HG03442 (cell line): ENCODE measurements at regions not wholly inside any gene's neighbourhood (a gene's known extent, or its start where the extent isn't known, plus 50 kb on each side); places are given as distances from the start of the nearest gene placed in this dataset.
"Not testable (repeated sequence)": the region's sequence is repeated elsewhere in the genome, so short reads cannot be mapped to it uniquely, and the experiment has no call there.

ENCODE experiments used
- ATAC-seq: cut with Tn5 transposase; IDR thresholded peaks from one replicate; pipeline ENCODE4 v1.9.1; 2021; ENCODE audit warnings: mild to moderate bottlenecking, moderate library complexity; ENCODE audit not compliant: unreplicated experiment

DNA sequence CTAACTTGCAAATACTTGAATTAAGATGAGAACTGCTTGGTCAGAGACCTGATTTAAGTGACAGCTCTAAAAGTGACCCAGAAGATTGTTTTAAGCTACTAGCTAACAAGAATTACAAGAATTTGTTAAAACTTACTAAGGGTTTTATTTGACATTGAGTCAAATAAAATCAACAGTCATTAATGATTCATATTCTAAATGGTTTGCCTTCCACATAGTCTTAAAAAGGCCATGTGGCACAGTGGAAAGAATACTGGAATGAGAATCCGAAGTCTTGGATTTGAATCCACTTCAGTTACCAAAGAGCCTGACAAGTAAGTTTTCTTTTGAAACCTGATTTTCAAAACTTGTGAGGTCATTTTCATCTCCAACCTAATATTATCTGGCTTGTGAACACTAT, 489.3 kb downstream of the ADCYAP1 start:
- no peak for ATAC-seq

DNA sequence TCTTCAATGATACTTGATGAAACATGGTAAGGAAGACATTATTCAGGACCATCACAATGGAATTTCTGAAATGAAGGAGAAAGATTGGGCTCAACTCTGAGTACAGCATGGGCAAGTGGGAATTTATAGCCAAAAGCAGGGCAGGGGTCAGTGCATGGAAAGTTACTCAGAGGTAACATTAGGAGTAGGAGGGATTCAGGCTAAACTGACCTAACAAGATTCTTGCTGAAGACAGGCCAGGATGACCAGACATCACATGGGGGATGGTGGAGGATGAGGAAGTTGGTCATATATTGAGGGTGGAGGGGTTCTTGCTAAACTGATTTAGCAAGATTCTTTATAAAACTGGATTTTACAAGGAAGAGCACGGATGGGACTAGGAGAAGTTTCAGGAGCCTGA, 489.8 kb downstream of the ADCYAP1 start:
- ATAC-seq = no peak

DNA sequence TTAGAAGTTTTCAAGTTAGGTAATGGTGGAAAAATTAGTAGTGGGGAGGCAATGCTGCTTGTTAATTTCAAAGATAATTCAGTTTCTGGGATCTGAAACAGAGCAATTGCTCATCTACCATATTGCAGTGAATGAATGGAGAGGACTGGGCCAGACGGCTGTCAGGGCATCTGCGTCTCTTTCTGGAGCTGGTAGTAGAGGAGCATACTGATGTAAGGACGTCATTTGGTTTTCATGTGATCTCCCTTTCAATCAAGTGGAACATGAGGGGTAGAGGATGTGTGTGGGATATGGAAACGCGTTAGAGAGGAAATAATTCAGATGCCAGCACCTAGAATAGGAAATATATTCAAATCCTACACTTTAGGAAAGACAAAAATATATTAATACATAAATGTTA, 490.3 kb downstream of the ADCYAP1 start:
- no peak for ATAC-seq

DNA sequence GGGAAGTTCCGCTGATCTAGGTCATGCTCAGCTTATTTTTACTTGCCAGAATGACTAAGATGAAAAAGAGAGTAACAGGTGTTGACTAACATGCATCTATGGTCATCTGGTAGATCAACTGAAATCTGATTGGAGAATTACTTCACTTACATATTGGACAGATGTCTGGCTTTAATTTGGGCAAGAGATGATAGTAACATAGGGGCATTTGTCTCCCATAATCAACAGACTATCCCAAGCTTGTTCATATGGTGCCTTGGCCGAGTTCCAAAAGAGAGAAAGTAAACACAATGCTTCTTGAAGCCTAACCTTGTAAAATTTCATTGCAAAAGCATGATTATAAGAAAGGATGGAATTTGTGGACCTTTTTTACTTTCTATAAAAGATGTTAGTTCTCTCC, 503.7 kb downstream of the ADCYAP1 start:
- no peak for ATAC-seq

DNA sequence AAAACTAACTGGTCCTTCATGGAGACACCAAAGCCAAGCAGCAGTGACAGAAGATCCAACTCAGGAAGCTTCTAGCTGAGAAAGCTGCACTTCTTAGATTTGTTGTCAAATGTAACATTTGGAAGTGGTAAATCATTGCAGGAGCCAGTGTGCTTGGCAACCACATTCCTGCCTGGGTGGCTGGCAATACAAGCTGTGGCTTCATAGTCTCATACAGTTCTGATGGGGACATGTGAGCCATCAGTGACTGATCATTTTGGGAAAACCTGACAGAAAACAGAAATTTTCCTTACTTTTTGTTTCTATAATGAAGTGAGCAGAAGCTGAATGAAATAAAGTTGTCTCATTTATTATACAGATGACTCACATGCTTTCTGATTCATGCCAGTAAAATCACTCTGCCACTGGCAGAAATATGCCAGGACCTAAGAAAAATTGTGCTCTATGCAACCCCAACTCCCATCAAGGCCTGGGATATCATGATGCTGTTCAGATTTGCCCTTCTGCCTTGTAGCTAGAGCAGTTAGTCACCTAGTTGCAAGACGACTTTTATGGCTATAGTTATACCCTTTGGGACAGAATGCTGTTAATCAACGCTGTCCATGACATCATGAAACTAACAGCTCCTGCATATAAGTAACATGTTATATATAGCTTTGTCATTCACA, 508.1 kb downstream of the ADCYAP1 start:
- ATAC-seq = no peak

DNA sequence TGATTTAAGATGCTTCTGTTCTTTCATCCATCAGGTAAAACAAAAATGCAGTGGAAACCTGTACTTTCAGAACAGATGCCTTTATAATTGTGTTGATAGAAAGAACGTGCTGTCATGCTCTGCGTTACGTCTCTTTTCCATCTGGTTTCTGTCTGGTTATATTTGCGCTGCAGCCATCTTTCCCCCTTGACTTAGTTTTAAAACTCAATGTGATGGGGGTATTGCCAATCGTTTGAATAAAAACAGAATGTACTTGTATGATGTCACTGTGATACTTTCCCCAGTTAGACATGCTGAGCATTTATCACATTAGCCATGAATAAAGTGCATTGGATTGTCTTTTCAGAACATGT, 508.6 kb downstream of the ADCYAP1 start:
- ATAC-seq = no peak

DNA sequence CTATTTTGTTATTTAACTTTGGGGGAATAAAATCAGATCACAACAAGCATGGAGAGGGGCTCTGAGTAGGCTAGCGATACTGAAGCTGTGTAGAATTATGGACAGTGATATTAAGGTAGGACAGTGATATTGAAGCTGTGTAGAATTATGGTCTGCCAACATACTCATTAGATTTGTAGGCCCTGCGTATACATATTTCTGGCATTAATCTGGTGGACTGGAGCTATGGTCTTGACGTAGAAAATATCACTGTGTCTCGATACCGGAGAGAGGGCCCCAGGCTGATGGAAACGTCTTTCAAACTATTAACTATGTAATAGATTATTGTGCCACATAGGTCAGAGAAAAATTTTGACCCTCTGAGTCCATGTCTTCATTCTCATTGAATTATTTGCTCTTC, 511.4 kb downstream of the ADCYAP1 start:
- no peak for ATAC-seq

- no peak for ATAC-seq
Observed at GRCh38 chr18:1421502-1421901, 516.8 kb downstream of the ADCYAP1 start.

DNA sequence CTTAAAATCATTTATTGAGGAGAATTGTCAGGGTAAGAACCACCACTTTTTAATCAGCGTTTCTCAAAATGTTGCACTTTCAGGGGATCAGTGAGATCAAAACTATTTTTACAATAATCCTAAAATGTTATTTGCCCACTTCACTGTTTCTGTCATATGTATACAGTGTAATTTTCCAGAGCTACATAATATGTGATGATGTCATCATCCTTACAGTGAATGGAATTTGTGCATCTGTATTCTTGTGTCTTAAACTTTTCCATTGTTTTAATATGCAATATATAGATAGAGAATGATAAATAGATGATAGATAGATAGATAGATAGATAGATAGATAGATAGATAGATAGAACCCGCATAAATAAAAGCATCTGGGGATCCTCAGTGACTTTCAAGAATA, 518.0 kb downstream of the ADCYAP1 start:
- no peak for ATAC-seq

DNA sequence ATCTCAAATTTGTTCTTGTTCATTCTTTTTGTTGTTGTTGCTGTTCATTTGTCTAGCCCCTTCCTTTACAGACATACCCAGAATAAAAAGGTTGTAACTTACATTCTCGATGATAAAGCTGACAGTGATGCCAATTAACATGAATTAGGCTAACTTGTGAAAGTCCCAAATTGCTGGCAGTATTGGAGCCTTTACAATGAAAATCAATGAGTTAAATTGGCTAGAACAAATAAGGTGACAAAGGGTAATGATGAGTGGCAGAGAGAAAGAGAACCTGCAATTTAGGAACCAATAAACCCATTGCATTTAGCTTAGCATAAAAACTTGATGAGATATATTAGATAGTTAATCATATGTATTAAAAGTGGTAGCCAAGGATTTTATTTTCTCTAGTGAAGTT, 521.0 kb downstream of the ADCYAP1 start:
- no peak for ATAC-seq

DNA sequence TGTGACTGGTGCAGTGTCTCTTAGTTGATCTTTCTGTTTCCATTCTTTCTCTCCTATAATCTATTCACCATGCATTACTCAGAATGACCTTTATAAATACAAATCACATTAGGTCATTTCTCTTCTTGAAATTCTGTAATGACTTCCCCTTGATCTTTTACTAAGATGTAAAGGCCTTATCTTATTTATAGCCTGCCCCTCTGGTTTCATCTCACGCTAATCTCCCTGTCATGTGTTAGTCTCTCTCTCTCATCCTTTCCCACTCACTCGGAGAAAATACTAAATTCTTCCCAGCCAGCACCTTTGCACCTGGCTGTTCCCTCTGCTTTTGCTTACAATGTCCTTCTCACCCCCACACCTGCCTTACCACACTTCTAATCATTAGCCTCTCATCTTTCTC, 530.8 kb downstream of the ADCYAP1 start:
- ATAC-seq = no peak

- no peak for ATAC-seq
Observed at GRCh38 chr18:1436199-1436598, 531.5 kb downstream of the ADCYAP1 start.

GRCh38 chr18:1438458-1438910, 533.8 kb downstream of the ADCYAP1 start:
- ATAC-seq = no peak

DNA sequence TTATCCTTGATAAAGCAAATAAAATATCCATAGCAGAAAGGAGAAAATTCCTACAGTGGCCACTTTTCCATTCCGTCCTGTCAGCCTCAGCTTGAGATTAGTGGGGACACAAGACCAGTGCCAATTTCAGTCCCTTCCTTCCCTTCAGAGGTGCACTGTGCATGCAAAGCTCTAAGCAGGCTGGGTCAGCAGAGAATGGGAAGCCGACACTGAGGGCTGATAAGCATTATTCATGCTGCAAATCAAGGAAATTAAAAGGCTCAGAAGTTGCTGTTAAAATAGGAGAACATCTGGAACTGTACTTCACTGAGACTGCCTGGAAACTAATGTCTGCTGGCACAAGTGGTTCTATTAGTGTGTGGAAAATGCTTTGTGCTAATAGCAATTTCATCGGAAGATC, 534.3 kb downstream of the ADCYAP1 start:
- ATAC-seq = no peak

DNA sequence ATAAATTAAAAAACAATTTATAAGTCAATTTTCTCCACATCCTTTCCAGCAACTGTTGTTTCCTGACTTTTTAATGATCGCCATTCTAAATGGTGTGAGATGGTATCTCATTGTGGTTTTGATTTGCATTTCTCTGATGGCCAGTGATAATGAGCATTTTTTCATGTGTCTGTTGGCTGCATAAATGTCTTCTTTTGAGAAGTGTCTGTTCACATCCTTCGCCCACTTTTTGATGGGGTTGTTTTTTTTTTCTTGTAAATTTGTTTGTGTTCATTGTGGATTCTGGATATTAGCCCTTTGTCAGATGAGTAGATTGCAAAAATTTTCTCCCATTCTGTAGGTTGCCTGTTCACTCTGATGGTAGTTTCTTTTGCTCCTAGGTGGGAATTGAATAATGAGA, 539.4 kb downstream of the ADCYAP1 start:
- ATAC-seq = not testable (repeated sequence)

DNA sequence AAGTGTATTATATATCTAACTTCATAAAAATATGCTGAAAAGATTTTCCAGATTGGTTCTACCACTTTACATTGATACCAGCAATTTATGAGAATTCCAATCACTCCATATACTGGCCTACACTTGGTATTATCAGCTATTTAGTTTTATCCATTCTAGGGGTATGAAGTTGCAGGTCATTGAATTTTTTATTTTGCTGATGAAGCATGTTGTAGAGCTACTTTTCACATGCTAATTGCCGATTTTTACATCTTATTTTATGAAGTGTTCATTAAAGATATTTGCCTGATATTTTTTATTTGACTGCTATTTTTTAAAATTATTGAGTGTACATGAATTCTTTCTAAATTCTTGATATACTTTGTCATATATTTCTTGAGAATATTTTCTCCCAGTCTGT, 542.1 kb downstream of the ADCYAP1 start:
- no peak for ATAC-seq

DNA sequence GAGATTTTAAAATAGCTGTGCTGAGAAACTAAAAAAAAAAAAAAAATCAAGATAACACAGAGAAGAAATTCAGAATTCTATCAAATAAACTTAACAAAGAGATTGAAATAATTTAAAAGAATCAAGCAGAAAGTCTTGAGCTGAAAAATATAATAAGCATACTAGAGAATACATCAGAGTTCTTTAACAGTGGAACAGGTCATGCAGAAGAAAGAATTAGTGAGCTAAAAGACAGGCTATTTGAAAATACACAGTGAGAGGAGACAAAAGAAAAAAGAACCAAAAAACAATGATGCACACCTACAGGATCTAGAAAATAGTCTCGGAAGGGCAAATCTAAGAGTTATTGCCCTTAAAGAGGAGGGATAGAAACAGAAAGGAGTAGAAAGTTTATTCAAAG, 548.1 kb downstream of the ADCYAP1 start:
- ATAC-seq = no peak

DNA sequence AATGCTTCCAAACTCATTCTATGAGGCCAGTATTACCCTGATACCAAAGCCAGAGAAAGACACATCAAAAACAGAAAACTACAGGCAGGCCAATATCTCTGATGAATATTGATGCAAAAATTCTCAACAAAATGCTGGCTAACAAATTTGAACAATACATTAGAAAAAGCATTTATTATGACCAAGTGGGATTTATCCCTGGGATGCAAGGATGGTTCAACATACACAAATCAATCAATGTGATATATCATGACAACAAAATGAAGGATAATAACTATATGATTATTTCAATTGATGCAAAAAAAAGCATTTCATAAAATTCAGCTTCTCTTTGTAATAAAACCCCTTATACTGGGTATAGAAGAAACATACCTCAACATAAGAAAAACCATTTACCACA, 550.9 kb downstream of the ADCYAP1 start:
- ATAC-seq = no peak

- no peak for ATAC-seq
Observed at GRCh38 chr18:1458547-1458946, 553.9 kb downstream of the ADCYAP1 start.

DNA sequence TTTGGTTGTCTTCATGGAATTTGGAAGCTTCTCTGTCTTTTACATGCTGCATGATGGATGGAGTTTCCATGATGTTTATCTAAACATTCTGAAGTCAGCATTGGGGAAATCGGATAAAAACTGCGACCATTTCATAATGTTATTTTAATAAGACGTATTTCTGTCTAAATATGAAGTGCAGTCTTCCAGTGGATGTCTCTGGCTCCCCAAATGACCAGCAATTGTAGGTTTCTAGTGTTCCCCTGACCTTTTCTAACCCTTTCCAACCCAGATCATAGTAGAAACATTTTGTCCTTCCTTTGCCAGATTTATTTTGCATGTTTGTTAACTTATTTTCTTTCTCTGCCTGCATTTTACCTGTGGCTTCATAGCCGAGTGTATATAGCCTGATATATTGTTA, 559.3 kb downstream of the ADCYAP1 start:
- no peak for ATAC-seq

GRCh38 chr18:1464444-1465217, 560.0 kb downstream of the ADCYAP1 start:
- ATAC-seq = no peak

DNA sequence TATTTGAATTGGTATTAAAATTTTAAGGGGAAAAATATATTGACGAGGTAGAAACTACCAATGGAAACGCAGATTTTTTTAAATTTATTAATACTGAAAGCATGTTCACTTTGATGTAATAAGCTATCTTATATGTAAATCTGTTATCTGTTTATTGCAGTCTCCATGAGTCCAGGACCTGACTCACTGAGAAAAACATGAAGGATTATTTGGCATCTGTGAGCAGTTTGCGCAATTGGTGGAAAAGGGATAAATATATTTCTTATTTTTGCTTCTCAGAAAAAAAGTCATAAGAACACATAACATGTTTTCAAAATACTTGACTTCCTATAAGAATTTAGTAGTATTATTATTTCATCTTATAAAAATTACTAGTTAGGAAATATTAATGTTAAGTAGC, 561.4 kb downstream of the ADCYAP1 start:
- no peak for ATAC-seq
